ENCODE measurements at regions not wholly inside any gene's neighbourhood (a gene's known extent, or its start where the extent isn't known, plus 50 kb on each side); places are given as distances from the start of the nearest gene placed in this dataset.
"Not testable (repeated sequence)": the region's sequence is repeated elsewhere in the genome, so short reads cannot be mapped to it uniquely, and the experiment has no call there.

GRCh38 chr15:60278879-60279278 is 118.9 kb downstream of the ANXA2 start:
- no peak for TF ChIP-seq CTCF (IDR thresholded peaks at IDR 0.05; ENCODE audit: insufficient read depth, low read length, poor library complexity, severe bottlenecking)
- DNase-seq (ENCODE audit: extremely low read depth, insufficient read length), result no peak
- no peaks in the 10 kb centered on the region for H3K27me3 ChIP-seq (replicated peaks; ENCODE audit: control insufficient read depth, insufficient read depth, low read length)
- no peaks in the 10 kb centered on the region for H3K36me3 ChIP-seq (ENCODE audit: control insufficient read depth, insufficient read depth, low read length)
- H3K4me3 ChIP-seq (replicated peaks; ENCODE audit: low read depth, low read length), result no peak overlapping the region

GRCh38 chr15:60280259-60280658 is 117.5 kb downstream of the ANXA2 start:
- TF ChIP-seq CTCF (IDR thresholded peaks at IDR 0.05; ENCODE audit: insufficient read depth, low read length, poor library complexity, severe bottlenecking), result no peak
- H3K36me3 ChIP-seq (ENCODE audit: control insufficient read depth, insufficient read depth, low read length), result no peaks in the 10 kb centered on the region

GRCh38 chr15:60283936-60284335 is 113.8 kb downstream of the ANXA2 start:
- H3K27me3 ChIP-seq (replicated peaks; ENCODE audit: control insufficient read depth, insufficient read depth, low read length), result peaks cover 2% of the 10 kb centered on the region; the same call in 1 of the 2 replicates
- no peak for TF ChIP-seq CTCF (IDR thresholded peaks at IDR 0.05; ENCODE audit: insufficient read depth, low read length, poor library complexity, severe bottlenecking)
- H3K4me3 ChIP-seq (replicated peaks; ENCODE audit: low read depth, low read length), result no peak overlapping the region
- no peaks in the 10 kb centered on the region for H3K36me3 ChIP-seq (ENCODE audit: control insufficient read depth, insufficient read depth, low read length)
- DNase-seq (ENCODE audit: extremely low read depth, insufficient read length), result no peak

More at GRCh38 chr15:60280259-60280658, 117.5 kb downstream of the ANXA2 start:
- no peak overlapping the region for H3K4me3 ChIP-seq (replicated peaks; ENCODE audit: low read depth, low read length)
- peaks cover 2% of the 10 kb centered on the region; the same call in 1 of the 2 replicates for H3K27me3 ChIP-seq (replicated peaks; ENCODE audit: control insufficient read depth, insufficient read depth, low read length)
- no peak for DNase-seq (ENCODE audit: extremely low read depth, insufficient read length)

GRCh38 chr15:60295901-60296300 is 101.9 kb downstream of the ANXA2 start:
- H3K27me3 ChIP-seq (replicated peaks; ENCODE audit: control insufficient read depth, insufficient read depth, low read length); H3K36me3 ChIP-seq (ENCODE audit: control insufficient read depth, insufficient read depth, low read length); DNase-seq (ENCODE audit: extremely low read depth, insufficient read length); H3K4me3 ChIP-seq (replicated peaks; ENCODE audit: low read depth, low read length): not testable (repeated sequence)

- DNase-seq (ENCODE audit: extremely low read depth, insufficient read length), result peak; percentile 26
- H3K27me3 ChIP-seq (replicated peaks; ENCODE audit: control insufficient read depth, insufficient read depth, low read length), result no peaks in the 10 kb centered on the region
- no peak overlapping the region for H3K4me3 ChIP-seq (replicated peaks; ENCODE audit: low read depth, low read length)
- TF ChIP-seq CTCF (IDR thresholded peaks at IDR 0.05; ENCODE audit: insufficient read depth, low read length, poor library complexity, severe bottlenecking), result no peak
- no peaks in the 10 kb centered on the region for H3K36me3 ChIP-seq (ENCODE audit: control insufficient read depth, insufficient read depth, low read length)
These were observed 100.7 kb downstream of the ANXA2 start for GRCh38 chr15:60297047-60297446.

All from GM06990 (cell line).